HEK293T (cell line): ENCODE measurements at regions not wholly inside any gene's neighbourhood (a gene's known extent, or its start where the extent isn't known, plus 50 kb on each side); places are given as distances from the start of the nearest gene placed in this dataset.

Experiments used
- BHLHE40 ChIP-seq: fragments of 450-650 bp; IDR thresholded peaks from 2 replicates; pipeline ENCODE4 v1.6.1; 2016; ENCODE audit warnings: mild to moderate bottlenecking, moderate library complexity, borderline replicate concordance
- FOXK2 ChIP-seq: fragments of 450-650 bp; IDR thresholded peaks from 2 replicates; pipeline ENCODE4 v1.6.1; 2016; ENCODE audit warnings: mild to moderate bottlenecking
- ZNF384 ChIP-seq: fragments of 450-650 bp; IDR thresholded peaks from 2 replicates; pipeline ENCODE4 v1.6.1; 2016

DNA sequence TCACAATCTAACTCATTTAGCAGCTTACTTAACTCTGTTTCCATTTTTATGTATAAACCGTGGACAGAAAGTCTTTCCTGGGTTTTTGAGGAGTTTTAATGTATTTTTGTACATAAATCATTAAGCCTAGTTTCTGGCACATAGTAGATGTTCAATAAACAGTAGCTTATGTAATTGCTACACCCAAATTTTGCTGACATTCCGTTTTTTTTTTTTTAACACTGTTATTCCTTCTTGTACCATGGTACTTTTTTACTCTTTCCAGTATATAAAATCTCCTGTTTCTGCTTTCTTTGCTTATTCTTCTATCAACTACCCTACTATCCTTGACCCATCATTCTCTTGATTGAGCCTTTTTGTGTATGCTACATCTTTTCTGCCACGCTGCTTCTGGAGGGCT is 1151.3 kb upstream of the CRIM1 start:
- TF ChIP-seq FOXK2 (no peak), ZNF384 (no peak), BHLHE40 (no peak)
